ENCODE measurements at regions not wholly inside any gene's neighbourhood (a gene's known extent, or its start where the extent isn't known, plus 50 kb on each side); places are given as distances from the start of the nearest gene placed in this dataset.

DNA sequence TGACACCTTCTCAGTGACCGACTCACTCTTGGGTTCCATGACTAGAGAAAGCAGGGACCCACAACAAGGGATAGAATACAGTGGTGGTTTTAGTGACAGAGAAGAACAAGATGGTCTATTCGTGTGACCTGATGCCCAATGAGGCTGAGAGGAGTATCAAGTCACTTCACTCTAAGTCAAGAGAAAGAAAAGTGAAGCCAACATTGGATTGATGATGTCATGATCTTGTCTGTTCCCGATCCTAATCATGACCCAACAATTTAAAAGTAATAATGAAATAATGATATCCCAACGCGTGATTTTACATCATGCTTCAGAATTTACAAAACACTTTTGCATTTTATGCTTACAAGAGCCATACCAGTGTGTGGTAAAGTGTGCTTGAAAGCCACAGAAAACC is 155.6 kb upstream of the POU3F3 start (continued):
- TF ChIP-seq, protein P1, sequence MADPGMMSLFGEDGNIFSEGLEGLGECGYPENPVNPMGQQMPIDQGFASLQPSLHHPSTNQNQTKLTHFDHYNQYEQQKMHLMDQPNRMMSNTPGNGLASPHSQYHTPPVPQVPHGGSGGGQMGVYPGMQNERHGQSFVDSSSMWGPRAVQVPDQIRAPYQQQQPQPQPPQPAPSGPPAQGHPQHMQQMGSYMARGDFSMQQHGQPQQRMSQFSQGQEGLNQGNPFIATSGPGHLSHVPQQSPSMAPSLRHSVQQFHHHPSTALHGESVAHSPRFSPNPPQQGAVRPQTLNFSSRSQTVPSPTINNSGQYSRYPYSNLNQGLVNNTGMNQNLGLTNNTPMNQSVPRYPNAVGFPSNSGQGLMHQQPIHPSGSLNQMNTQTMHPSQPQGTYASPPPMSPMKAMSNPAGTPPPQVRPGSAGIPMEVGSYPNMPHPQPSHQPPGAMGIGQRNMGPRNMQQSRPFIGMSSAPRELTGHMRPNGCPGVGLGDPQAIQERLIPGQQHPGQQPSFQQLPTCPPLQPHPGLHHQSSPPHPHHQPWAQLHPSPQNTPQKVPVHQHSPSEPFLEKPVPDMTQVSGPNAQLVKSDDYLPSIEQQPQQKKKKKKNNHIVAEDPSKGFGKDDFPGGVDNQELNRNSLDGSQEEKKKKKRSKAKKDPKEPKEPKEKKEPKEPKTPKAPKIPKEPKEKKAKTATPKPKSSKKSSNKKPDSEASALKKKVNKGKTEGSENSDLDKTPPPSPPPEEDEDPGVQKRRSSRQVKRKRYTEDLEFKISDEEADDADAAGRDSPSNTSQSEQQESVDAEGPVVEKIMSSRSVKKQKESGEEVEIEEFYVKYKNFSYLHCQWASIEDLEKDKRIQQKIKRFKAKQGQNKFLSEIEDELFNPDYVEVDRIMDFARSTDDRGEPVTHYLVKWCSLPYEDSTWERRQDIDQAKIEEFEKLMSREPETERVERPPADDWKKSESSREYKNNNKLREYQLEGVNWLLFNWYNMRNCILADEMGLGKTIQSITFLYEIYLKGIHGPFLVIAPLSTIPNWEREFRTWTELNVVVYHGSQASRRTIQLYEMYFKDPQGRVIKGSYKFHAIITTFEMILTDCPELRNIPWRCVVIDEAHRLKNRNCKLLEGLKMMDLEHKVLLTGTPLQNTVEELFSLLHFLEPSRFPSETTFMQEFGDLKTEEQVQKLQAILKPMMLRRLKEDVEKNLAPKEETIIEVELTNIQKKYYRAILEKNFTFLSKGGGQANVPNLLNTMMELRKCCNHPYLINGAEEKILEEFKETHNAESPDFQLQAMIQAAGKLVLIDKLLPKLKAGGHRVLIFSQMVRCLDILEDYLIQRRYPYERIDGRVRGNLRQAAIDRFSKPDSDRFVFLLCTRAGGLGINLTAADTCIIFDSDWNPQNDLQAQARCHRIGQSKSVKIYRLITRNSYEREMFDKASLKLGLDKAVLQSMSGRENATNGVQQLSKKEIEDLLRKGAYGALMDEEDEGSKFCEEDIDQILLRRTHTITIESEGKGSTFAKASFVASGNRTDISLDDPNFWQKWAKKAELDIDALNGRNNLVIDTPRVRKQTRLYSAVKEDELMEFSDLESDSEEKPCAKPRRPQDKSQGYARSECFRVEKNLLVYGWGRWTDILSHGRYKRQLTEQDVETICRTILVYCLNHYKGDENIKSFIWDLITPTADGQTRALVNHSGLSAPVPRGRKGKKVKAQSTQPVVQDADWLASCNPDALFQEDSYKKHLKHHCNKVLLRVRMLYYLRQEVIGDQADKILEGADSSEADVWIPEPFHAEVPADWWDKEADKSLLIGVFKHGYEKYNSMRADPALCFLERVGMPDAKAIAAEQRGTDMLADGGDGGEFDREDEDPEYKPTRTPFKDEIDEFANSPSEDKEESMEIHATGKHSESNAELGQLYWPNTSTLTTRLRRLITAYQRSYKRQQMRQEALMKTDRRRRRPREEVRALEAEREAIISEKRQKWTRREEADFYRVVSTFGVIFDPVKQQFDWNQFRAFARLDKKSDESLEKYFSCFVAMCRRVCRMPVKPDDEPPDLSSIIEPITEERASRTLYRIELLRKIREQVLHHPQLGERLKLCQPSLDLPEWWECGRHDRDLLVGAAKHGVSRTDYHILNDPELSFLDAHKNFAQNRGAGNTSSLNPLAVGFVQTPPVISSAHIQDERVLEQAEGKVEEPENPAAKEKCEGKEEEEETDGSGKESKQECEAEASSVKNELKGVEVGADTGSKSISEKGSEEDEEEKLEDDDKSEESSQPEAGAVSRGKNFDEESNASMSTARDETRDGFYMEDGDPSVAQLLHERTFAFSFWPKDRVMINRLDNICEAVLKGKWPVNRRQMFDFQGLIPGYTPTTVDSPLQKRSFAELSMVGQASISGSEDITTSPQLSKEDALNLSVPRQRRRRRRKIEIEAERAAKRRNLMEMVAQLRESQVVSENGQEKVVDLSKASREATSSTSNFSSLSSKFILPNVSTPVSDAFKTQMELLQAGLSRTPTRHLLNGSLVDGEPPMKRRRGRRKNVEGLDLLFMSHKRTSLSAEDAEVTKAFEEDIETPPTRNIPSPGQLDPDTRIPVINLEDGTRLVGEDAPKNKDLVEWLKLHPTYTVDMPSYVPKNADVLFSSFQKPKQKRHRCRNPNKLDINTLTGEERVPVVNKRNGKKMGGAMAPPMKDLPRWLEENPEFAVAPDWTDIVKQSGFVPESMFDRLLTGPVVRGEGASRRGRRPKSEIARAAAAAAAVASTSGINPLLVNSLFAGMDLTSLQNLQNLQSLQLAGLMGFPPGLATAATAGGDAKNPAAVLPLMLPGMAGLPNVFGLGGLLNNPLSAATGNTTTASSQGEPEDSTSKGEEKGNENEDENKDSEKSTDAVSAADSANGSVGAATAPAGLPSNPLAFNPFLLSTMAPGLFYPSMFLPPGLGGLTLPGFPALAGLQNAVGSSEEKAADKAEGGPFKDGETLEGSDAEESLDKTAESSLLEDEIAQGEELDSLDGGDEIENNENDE (IDR thresholded peaks at IDR 0.05; ENCODE audit: insufficient replicate concordance, low read length), result no peak
- TF ChIP-seq EP300 (IDR thresholded peaks at IDR 0.05; ENCODE audit: borderline replicate concordance in 1 of 2, low read depth in 2 of 2, low read length in 2 of 2) (no peak), SIN3A (conservative IDR thresholded peaks at IDR 0.05 in 1 of 2, IDR thresholded peaks at IDR 0.05 in 1 of 2; ENCODE audit: low read depth in 1 of 2, low read length in 2 of 2) (no peak), BRCA1 (IDR thresholded peaks at IDR 0.05; ENCODE audit: low read depth, low read length) (no peak), JUN (IDR thresholded peaks at IDR 0.05; ENCODE audit: low read depth, low read length) (no peak), SP4 (IDR thresholded peaks at IDR 0.05; ENCODE audit: low read length) (no peak), BACH1 (IDR thresholded peaks at IDR 0.05; ENCODE audit: low read length) (no peak), CEBPB (IDR thresholded peaks at IDR 0.05; ENCODE audit: low read depth, low read length) (no peak), TCF12 (IDR thresholded peaks at IDR 0.05; ENCODE audit: low read depth, low read length) (no peak), YY1 (IDR thresholded peaks at IDR 0.05; ENCODE audit: low read depth, low read length) (no peak), FOSL1 (IDR thresholded peaks at IDR 0.05; ENCODE audit: insufficient read depth, low read depth, low read length) (no peak)
- TF ChIP-seq, protein P2, sequence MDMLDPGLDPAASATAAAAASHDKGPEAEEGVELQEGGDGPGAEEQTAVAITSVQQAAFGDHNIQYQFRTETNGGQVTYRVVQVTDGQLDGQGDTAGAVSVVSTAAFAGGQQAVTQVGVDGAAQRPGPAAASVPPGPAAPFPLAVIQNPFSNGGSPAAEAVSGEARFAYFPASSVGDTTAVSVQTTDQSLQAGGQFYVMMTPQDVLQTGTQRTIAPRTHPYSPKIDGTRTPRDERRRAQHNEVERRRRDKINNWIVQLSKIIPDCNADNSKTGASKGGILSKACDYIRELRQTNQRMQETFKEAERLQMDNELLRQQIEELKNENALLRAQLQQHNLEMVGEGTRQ (IDR thresholded peaks at IDR 0.05; ENCODE audit: low read length), result no peak

All from H1 (cell line).